D721Med (cell line): ENCODE measurements at regions not wholly inside any gene's neighbourhood (a gene's known extent, or its start where the extent isn't known, plus 50 kb on each side); places are given as distances from the start of the nearest gene placed in this dataset.

ENCODE experiments used
- DNase-seq: peaks from one replicate; pipeline ENCODE4 v3.0.0; 2011; ENCODE audit warnings: low spot score; ENCODE audit not compliant: insufficient read length
- FAIRE-seq: peaks from 2 replicates; lab custom pipeline; 2011; peaks lifted over from hg19 to GRCh38; lab: Jason Lieb, UNC
- TF ChIP-seq, protein P1 (sequence below): IDR thresholded peaks from 2 replicates; pipeline ENCODE4 v1.5.1; 2012; ENCODE audit warnings: mild to moderate bottlenecking, control low read depth; ENCODE audit not compliant: insufficient read depth; ENCODE audit errors: missing control alignments

DNA sequence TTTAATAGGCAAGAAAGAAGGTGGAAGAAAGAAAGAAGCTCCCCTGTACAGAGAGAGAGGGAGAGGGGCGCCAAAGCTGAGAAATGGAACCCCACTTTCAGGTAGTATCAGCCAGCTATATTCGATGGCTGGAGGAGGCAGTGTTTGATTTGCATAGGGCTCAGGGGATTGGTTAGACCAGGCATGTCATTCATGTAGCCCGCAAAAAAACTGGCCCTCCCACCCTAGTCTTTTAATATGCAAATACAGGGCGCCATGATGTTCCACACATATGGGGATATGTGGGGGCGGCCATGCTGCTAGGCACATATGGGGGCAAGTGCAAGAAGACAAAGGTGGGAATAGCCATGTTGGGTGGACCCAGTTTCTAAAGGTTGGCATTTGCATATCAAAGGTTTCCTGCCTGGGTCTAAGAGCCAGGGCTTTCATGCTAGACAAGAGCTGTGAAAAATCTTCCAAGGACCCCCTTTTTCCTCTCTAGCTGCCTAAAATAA is 174.4 kb upstream of the ADRA1B start:
- no peak for FAIRE-seq
- TF ChIP-seq, protein P1, sequence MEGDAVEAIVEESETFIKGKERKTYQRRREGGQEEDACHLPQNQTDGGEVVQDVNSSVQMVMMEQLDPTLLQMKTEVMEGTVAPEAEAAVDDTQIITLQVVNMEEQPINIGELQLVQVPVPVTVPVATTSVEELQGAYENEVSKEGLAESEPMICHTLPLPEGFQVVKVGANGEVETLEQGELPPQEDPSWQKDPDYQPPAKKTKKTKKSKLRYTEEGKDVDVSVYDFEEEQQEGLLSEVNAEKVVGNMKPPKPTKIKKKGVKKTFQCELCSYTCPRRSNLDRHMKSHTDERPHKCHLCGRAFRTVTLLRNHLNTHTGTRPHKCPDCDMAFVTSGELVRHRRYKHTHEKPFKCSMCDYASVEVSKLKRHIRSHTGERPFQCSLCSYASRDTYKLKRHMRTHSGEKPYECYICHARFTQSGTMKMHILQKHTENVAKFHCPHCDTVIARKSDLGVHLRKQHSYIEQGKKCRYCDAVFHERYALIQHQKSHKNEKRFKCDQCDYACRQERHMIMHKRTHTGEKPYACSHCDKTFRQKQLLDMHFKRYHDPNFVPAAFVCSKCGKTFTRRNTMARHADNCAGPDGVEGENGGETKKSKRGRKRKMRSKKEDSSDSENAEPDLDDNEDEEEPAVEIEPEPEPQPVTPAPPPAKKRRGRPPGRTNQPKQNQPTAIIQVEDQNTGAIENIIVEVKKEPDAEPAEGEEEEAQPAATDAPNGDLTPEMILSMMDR, result no peak
- no peak for DNase-seq

DNA sequence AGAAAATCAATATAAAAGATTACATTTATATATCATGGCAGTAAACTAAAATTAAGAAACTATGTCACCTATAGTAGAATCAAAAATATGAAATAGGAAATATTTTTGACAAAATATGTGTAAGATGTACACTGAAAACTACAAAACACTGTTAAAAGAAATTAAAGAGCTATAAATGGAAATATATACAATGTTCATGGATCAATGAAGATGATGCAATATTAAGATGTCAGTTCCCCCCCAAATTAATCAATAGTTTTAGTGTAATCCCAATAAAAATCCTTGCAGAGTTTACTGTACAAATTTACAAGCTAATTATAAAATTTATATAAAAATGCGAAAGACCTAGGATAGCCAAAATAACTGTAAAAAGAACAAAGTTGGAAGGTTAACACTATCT is 173.0 kb upstream of the ADRA1B start:
- TF ChIP-seq, protein P1, result no peak
- no peak for FAIRE-seq
- DNase-seq, result no peak

DNA sequence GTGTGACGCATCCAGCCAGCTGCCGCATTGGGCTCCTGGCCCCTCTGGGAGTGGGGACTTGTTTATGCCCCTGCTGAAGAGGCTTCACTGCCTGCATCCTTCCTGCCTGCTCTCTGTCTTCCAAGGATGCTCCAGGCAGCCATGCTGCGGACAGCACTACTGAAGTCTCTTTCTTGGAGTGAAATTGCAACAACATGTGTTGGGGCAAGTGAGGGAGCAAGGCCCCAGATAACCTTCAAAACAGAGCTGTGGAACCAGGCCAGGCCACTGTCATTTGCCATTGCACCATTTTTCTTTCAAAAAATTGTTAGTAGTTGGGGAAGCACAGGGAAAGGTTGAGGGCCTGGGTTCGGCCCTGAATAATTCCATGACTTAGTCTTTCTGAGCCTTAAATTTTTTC is 169.6 kb upstream of the ADRA1B start:
- FAIRE-seq (no peak), DNase-seq (no peak)
- TF ChIP-seq, protein P1, result no peak

DNA sequence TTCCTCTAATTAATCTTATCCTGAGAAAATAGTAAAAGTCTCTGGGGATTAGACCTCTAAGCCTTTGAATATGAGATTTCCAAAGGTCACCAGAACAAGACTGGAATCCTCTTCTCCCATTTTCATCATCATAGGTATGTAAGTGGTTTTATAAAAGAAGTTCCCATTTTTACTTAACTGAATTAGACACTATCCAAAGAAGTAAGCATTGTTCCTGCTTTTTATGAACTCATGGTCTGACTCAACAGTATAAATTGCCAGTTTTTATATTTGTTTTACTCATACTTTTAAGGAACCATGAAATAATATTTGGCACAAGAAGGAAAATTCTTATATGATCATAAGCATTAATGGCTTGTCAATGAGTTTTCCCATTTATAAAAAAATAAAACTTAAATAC is 167.1 kb upstream of the ADRA1B start:
- no peak for FAIRE-seq
- TF ChIP-seq, protein P1, result no peak
- no peak for DNase-seq

DNA sequence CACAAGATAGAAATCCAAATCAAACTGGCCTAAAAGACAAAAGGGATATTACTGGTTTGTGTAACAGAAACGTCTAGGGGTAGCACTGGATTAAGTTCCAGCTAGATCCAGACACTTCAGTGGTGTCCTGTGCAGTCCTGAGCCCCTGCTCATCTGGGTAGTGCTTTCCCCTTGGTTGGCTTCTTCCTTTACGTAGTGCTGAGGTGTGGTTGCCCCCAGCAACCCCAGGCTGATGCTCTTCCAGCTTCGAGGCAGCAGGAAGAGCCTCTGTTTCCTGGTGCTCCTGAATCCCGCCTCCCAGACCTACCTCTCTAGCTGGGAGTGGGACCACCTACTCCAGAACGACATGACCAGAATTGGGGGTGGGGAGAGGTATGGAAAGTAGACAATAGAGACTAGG is 166.1 kb upstream of the ADRA1B start:
- FAIRE-seq, result no peak
- TF ChIP-seq, protein P1, result no peak
- DNase-seq, result no peak

DNA sequence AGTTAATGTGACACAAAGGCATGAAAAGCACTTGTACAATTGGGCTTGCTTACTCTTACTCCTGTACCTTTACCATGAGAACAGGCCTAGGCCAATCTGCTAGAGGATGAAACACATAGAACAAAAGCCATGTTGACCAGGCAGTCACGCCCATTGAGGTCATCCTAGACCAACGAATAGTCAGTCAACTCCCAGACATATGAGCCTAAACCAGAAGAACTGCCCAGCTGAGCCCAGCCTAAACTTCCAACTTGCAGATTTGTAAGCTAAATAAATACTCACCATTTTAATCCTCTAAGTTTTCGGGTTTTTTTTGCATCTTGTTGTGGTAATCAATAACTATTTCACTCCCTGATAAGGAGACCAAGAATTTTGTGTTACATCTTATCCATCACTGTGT is 164.8 kb upstream of the ADRA1B start:
- DNase-seq (no peak), FAIRE-seq (no peak)

DNA sequence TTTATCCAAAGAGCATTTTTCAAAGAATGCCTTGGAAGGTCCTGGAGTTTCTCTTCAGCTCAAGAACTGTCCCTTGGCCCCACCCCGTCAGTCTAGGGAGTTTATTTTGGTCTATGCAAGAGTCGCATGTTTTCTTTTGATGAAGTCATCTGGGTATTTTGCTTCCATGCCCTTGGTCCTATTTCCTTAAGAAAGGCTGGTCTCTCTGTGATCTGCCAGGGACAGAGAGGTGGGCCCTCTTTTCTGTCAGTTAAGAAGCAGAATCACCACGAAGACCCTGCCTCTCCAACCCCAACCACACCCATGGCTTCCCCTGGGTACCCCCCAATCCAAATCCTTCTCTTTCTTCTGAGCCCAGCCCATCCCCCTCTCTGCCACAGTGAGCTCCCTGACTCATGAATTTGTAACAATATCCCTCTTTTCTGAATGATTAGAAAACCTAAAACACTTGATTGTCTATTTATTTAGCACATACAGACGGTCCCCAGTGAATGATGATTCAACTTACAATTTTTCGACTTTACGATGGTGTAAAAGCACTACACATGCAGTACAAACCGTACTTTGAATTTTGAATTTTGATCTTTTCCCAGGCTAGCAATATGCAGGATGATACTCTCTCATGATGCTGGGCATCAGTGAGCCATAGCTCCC is 163.5 kb upstream of the ADRA1B start:
- FAIRE-seq (no peak), DNase-seq (no peak)
- TF ChIP-seq, protein P1, result no peak

More for the DNA sequence above, 164.8 kb upstream of the ADRA1B start:
- TF ChIP-seq, protein P1, result no peak
